HCT116 (cell line): ENCODE measurements at regions not wholly inside any gene's neighbourhood (a gene's known extent, or its start where the extent isn't known, plus 50 kb on each side); places are given as distances from the start of the nearest gene placed in this dataset.

ENCODE experiments used
- ATAC-seq: fragments of 200-7000 bp; cut with Tn5 transposase; 2 replicates; pipeline ENCODE4 v1.9.1; 2020; ENCODE audit warnings: mild to moderate bottlenecking, moderate library complexity
- BruUV-seq: library from RNA; stranded (reverse); fragments of 400-500 nt; replicated peaks from 2 replicates; lab custom pipeline; 2021; lab: Mats Ljungman, UMichigan
- CTCF ChIA-PET: fragments of 300-600 bp; sonication (Branson Sonifier 250); formaldehyde crosslinking; loops from one replicate; lab custom pipeline; 2021; ENCODE audit warnings: antibody characterized with exemption; lab: Charles Lee
- POLR2A ChIA-PET: fragments of 300-600, 350-600 bp; sonication (Branson Sonifier 250); formaldehyde crosslinking; loops from one replicate; lab custom pipeline; 2021; ENCODE audit warnings: antibody characterized with exemption; lab: Charles Lee
- RAD21 ChIA-PET, 2 experiments: fragments of 300-600 bp; sonication (Branson Sonifier 250); formaldehyde crosslinking; loops; one replicate each; lab custom pipeline; 2023; ENCODE audit warnings: low total read pairs in 2 of 2; ENCODE audit not compliant: uncharacterized antibody in 2 of 2, unreplicated experiment in 2 of 2, low non-redundant PET in 1 of 2; lab: Charles Lee
- DNase-seq: peaks from one replicate; pipeline ENCODE4 v3.0.0-alpha.2; 2010; ENCODE audit warnings: low read depth, low spot score
- H2AFZ ChIP-seq: fragments of 200-600 bp; shearing (Covaris generic), sonication (generic); 2 replicates; pipeline ENCODE4 v1.6.1; 2017; ENCODE audit warnings: low read depth, mixed run types, mixed read lengths, antibody characterized with exemption, low read length; ENCODE audit not compliant: poor library complexity, severe bottlenecking
- H3K27ac ChIP-seq: 2 replicates; pipeline ENCODE4 v1.5.1; 2012; ENCODE audit warnings: low read depth, low read length
- H3K27me3 ChIP-seq: fragments of 200-600 bp; sonication (generic); 2 replicates; pipeline ENCODE4 v1.6.1; 2016; ENCODE audit warnings: mixed run types, low read length, mixed read lengths; ENCODE audit not compliant: insufficient read depth
- H3K36me3 ChIP-seq, 2 experiments: fragments of 200-500 bp in 1 of 2; fragments of 200-600 bp in 1 of 2; sonication (Bioruptor generic) in 1 of 2; sonication (generic) in 1 of 2; 2 replicates each; pipeline versions ENCODE4 v1.5.1 to v1.6.1; 2014 to 2016; ENCODE audit warnings: low read length in 2 of 2, inconsistent platforms in 1 of 2, mixed read lengths in 1 of 2, mixed run types in 1 of 2; ENCODE audit not compliant: insufficient read depth in 2 of 2, control insufficient read depth in 1 of 2
- H3K4me1 ChIP-seq, 2 experiments: fragments of 200-600 bp in 1 of 2; sonication (generic) in 1 of 2; 2 replicates each; pipeline versions ENCODE4 v1.5.1 to v1.6.1; 2012 to 2017; ENCODE audit warnings: low read length in 2 of 2, inconsistent platforms in 1 of 2, mild to moderate bottlenecking in 1 of 2, mixed read lengths in 1 of 2, mixed run types in 1 of 2, moderate library complexity in 1 of 2; ENCODE audit not compliant: insufficient read depth in 2 of 2, control insufficient read depth in 1 of 2
- H3K4me2 ChIP-seq: fragments of 200-600 bp; sonication (generic); 2 replicates; pipeline ENCODE4 v1.6.1; 2017; ENCODE audit warnings: mixed run types, low read length, mixed read lengths
- H3K4me3 ChIP-seq, 2 experiments: fragments of 200-600 bp in 1 of 2; sonication (generic) in 1 of 2; replicated peaks in 1 of 2; 2 replicates each; pipeline ENCODE4 v1.5.1; 2011 to 2016; ENCODE audit warnings: low read length in 2 of 2, control low read depth in 1 of 2, low read depth in 1 of 2, mild to moderate bottlenecking in 1 of 2, mixed read lengths in 1 of 2, mixed run types in 1 of 2
- H3K79me2 ChIP-seq: fragments of 200-600 bp; sonication (generic); 2 replicates; pipeline ENCODE4 v1.6.1; 2017; ENCODE audit warnings: mild to moderate bottlenecking, mixed run types, low read length, moderate library complexity, mixed read lengths; ENCODE audit not compliant: insufficient read depth
- H3K9ac ChIP-seq: fragments of 200-600 bp; sonication (generic); 2 replicates; pipeline ENCODE4 v1.6.1; 2016; ENCODE audit warnings: low read length, mixed read lengths
- H3K9me2 ChIP-seq: fragments of 200-600 bp; sonication (generic), shearing (Covaris generic); 2 replicates; pipeline ENCODE4 v1.6.1; 2017; ENCODE audit warnings: mixed run types, mild to moderate bottlenecking, moderate library complexity; ENCODE audit not compliant: insufficient read depth
- H3K9me3 ChIP-seq, 2 experiments: fragments of 200-500 bp in 1 of 2; fragments of 200-600 bp in 1 of 2; sonication (Bioruptor generic) in 1 of 2; sonication (generic) in 1 of 2; 2 replicates each; pipeline ENCODE4 v1.6.1; 2014 to 2017; ENCODE audit warnings: low read length in 2 of 2, mixed read lengths in 2 of 2, inconsistent platforms in 1 of 2, low read depth in 1 of 2, mild to moderate bottlenecking in 1 of 2, mixed run types in 1 of 2, moderate library complexity in 1 of 2; ENCODE audit not compliant: control insufficient read depth in 1 of 2, insufficient read depth in 1 of 2
- H4K20me1 ChIP-seq: fragments of 200-600 bp; sonication (generic), shearing (Covaris generic); 2 replicates; pipeline ENCODE4 v1.6.1; 2017; ENCODE audit warnings: mixed run types, mild to moderate bottlenecking, moderate library complexity; ENCODE audit not compliant: insufficient read depth
- ATF3 ChIP-seq: IDR thresholded peaks from 2 replicates; pipeline ENCODE4 v1.6.1; 2012
- CBX3 ChIP-seq: IDR thresholded peaks from 2 replicates; pipeline ENCODE4 v1.6.1; 2012; ENCODE audit warnings: low read depth
- CEBPB ChIP-seq: IDR thresholded peaks from 2 replicates; pipeline ENCODE4 v1.6.1; 2012; ENCODE audit warnings: low read depth
- CTCF ChIP-seq, 3 experiments: fragments of 200-600 bp in 1 of 3; sonication (generic) in 1 of 3; IDR thresholded peaks in 2 of 3; conservative IDR thresholded peaks in 1 of 3; 2 replicates each; pipeline ENCODE4 v1.5.1; 2012 to 2017; ENCODE audit warnings: low read depth in 2 of 3, low read length in 2 of 3, antibody characterized with exemption in 1 of 3, borderline replicate concordance in 1 of 3, control low read depth in 1 of 3, mild to moderate bottlenecking in 1 of 3, mixed read lengths in 1 of 3, mixed run types in 1 of 3, moderate library complexity in 1 of 3; ENCODE audit not compliant: insufficient read depth in 1 of 3
- EGR1 ChIP-seq: IDR thresholded peaks from 2 replicates; pipeline ENCODE4 v1.6.1; 2012; ENCODE audit warnings: low read depth
- ELF1 ChIP-seq: IDR thresholded peaks from 2 replicates; pipeline ENCODE4 v1.6.1; 2012; ENCODE audit warnings: low read depth, borderline replicate concordance
- EZH2phosphoT487 ChIP-seq: fragments of 200-600 bp; IDR thresholded peaks from 2 replicates; pipeline ENCODE4 v1.6.1; 2018; ENCODE audit warnings: antibody characterized with exemption, borderline replicate concordance
- FOSL1 ChIP-seq: IDR thresholded peaks from 2 replicates; pipeline ENCODE4 v1.6.1; 2012; ENCODE audit warnings: low read depth
- JUND ChIP-seq: IDR thresholded peaks from 2 replicates; pipeline ENCODE4 v1.6.1; 2012
- POLR2AphosphoS5 ChIP-seq: IDR thresholded peaks from 2 replicates; pipeline ENCODE4 v1.6.1; 2011; ENCODE audit warnings: mild to moderate bottlenecking, low read depth, low read length, moderate library complexity
- SP1 ChIP-seq: IDR thresholded peaks from 2 replicates; pipeline ENCODE4 v1.6.1; 2012; ENCODE audit warnings: low read depth
- SRF ChIP-seq: IDR thresholded peaks from 2 replicates; pipeline ENCODE4 v1.6.1; 2012; ENCODE audit warnings: low read depth
- TCF7L2 ChIP-seq: IDR thresholded peaks from 2 replicates; pipeline ENCODE4 v1.7.0; 2011; ENCODE audit warnings: borderline replicate concordance, inconsistent platforms; ENCODE audit not compliant: insufficient read depth, insufficient read length; ENCODE audit errors: extremely low read depth
- YY1 ChIP-seq: IDR thresholded peaks from 2 replicates; pipeline ENCODE4 v1.6.1; 2011; ENCODE audit warnings: low read length, low read depth, moderate library complexity, mild to moderate bottlenecking; ENCODE audit not compliant: insufficient replicate concordance; ENCODE audit errors: extremely low read depth
- ZBTB33 ChIP-seq: IDR thresholded peaks from 2 replicates; pipeline ENCODE4 v1.6.1; 2011; ENCODE audit warnings: mild to moderate bottlenecking, low read length, moderate library complexity; ENCODE audit not compliant: insufficient replicate concordance; ENCODE audit errors: extremely low read depth
- ZFX ChIP-seq: fragments of 450-650 bp; IDR thresholded peaks from 2 replicates; pipeline ENCODE4 v1.6.1; 2017
- intact Hi-C: fragments of 100-400 bp; cut with micrococcal nuclease; formaldehyde crosslinking; loops from 2 replicates; pipeline ENCODE4 v1.10.0; 2022

GRCh38 chrX:10966057-10966456 is 145.1 kb upstream of the HCCS start:
- BruUV-seq, result no TSS peak
- CTCF ChIA-PET, result no interaction called here
- POLR2A ChIA-PET, result no interaction called here
- Histone ChIP-seq H3K36me3 (no peaks in the 10 kb centered on the region), H3K4me2 (no peak overlapping the region), H3K27ac (no peak overlapping the region), H4K20me1 (no peaks in the 10 kb centered on the region), H3K27me3 (no peaks in the 10 kb centered on the region), H2AFZ (no peak overlapping the region), H3K9ac (no peak overlapping the region), H3K4me1 (no peaks in the 10 kb centered on the region), H3K9me2 (no peaks in the 10 kb centered on the region), H3K4me3 (no peak overlapping the region), H3K79me2 (no peaks in the 10 kb centered on the region), H3K9me3 (no peaks in the 10 kb centered on the region)
- TF ChIP-seq TCF7L2 (no peak), SRF (no peak), FOSL1 (no peak), CBX3 (no peak), YY1 (no peak), ZFX (no peak), ELF1 (no peak), JUND (no peak), CEBPB (no peak), SP1 (no peak), EZH2phosphoT487 (no peak), POLR2AphosphoS5 (no peak), ZBTB33 (no peak), CTCF (IDR thresholded peaks at IDR 0.05 in 2 of 3, conservative IDR thresholded peaks at IDR 0.05 in 1 of 3; ENCODE audit: borderline replicate concordance in 1 of 3, insufficient read depth in 1 of 3, low read depth in 2 of 3, low read length in 2 of 3) (no peak), EGR1 (no peak), ATF3 (no peak)
- DNase-seq, result no peak
- intact Hi-C loops, result no loop called here
- no peak for ATAC-seq
- RAD21 ChIA-PET, result no interaction called here
